ENCODE measurements at regions not wholly inside any gene's neighbourhood (a gene's known extent, or its start where the extent isn't known, plus 50 kb on each side); places are given as distances from the start of the nearest gene placed in this dataset.

DNA sequence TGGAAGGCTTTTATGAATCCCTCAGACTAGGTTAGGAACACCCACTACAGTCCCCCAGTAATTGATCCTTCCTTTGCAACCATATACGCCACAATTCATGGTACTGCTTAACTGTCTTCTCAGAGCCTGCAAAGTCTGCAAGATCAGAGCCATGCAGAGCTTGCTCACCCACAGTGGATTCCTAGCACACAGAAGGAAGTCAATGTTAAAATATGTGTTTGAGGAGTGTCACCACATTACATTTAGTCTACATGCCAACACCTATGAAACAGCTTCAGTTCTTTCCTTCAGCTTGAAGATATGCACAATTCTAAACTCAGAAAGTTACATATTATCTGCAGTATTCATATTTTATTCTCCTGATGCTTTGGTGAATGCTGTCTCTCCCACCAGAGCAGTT is 138.5 kb downstream of the NDUFA12 start:
- Histone ChIP-seq H3K27me3 (no peaks in the 10 kb centered on the region), H3K9me3 (no peaks in the 10 kb centered on the region), H3K4me3 (no peak overlapping the region), H3K4me1 (no peaks in the 10 kb centered on the region), H3K27ac (no peak overlapping the region), H3K36me3 (ENCODE audit: low read depth, missing control alignments) (no peaks in the 10 kb centered on the region)
- TF ChIP-seq POLR2A (IDR thresholded peaks at IDR 0.05): no peak
- TF ChIP-seq, protein P1, sequence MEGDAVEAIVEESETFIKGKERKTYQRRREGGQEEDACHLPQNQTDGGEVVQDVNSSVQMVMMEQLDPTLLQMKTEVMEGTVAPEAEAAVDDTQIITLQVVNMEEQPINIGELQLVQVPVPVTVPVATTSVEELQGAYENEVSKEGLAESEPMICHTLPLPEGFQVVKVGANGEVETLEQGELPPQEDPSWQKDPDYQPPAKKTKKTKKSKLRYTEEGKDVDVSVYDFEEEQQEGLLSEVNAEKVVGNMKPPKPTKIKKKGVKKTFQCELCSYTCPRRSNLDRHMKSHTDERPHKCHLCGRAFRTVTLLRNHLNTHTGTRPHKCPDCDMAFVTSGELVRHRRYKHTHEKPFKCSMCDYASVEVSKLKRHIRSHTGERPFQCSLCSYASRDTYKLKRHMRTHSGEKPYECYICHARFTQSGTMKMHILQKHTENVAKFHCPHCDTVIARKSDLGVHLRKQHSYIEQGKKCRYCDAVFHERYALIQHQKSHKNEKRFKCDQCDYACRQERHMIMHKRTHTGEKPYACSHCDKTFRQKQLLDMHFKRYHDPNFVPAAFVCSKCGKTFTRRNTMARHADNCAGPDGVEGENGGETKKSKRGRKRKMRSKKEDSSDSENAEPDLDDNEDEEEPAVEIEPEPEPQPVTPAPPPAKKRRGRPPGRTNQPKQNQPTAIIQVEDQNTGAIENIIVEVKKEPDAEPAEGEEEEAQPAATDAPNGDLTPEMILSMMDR (IDR thresholded peaks at IDR 0.05): no peak
- 93% methylated on average over 1 of the region's 1 CpG; no CpG with 5 or more reads in 1 of the 2 donors for WGBS, 2 donors
- DNase-seq: no peak
- intact Hi-C loops (cut with DNase I; ENCODE audit: low total_unique reads): no loop called here

DNA sequence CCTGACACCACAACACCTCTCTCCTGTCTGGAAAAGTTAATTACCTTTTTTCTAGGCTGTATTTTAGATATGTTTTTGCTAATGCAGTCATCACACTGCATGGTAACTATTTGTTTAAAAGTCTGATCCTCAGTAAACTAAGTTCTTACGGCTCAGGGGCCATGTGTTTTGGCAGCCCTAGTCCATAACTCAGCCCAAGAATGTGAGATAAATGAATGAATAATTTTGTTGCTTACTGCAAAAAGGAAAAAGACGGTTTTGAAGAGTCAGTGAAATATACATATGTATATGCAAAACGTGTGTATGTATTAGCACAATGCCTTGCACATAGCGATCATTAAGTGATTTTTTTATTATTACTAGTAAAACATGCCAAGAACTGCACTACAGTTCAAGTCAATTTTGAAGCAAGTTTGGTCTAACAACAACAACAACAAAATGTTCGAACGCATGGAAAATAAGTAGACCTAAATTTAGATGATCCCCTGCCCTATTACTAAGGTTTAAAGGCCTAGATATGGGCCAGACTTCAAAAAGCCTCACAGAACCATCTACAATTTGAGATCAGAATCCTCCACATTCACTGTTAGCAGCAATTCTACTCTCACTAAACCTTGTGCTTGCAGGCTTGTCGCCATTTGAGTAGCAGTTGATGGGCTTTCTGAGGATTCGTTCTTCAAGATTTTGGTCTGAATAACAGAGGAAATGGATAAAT is 140.0 kb downstream of the NDUFA12 start:
- no peaks in the 10 kb centered on the region for H3K36me3 ChIP-seq (ENCODE audit: low read depth, missing control alignments)
- no peak for TF ChIP-seq POLR2A (IDR thresholded peaks at IDR 0.05)
- TF ChIP-seq, protein P1 (IDR thresholded peaks at IDR 0.05): no peak
- no peaks in the 10 kb centered on the region for H3K9me3 ChIP-seq
- no peak overlapping the region for H3K27ac ChIP-seq
- H3K27me3 ChIP-seq: no peaks in the 10 kb centered on the region
- H3K4me1 ChIP-seq: no peaks in the 10 kb centered on the region
- no peak for DNase-seq
- 52 to 60% methylated on average over 8 of the region's 8 CpGs for WGBS, 2 donors
- intact Hi-C loops (cut with DNase I; ENCODE audit: low total_unique reads): no loop called here
- no peak overlapping the region for H3K4me3 ChIP-seq

DNA sequence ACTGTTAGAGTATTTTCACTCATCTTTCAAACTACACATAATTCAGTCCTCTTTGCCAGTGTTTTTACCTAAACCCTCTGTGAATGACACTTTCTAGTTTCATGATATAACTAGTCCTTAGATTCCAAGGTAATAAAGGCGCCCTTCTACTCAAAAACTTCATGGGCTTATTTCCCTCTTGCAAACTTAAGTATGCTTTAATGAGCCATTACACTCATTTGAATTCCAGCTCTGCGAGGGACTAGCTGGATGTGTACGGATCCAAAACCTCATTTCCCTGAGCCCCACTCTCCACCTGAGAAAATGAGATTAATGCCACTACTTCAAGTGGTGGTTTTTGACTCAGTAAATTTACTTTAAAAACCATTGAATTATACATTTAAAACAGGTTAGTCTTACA is 141.1 kb downstream of the NDUFA12 start:
- DNase-seq: no peak
- intact Hi-C loops (cut with DNase I; ENCODE audit: low total_unique reads): no loop called here
- Histone ChIP-seq H3K9me3 (no peaks in the 10 kb centered on the region), H3K27ac (no peak overlapping the region), H3K27me3 (no peaks in the 10 kb centered on the region), H3K36me3 (ENCODE audit: low read depth, missing control alignments) (no peaks in the 10 kb centered on the region), H3K4me1 (no peaks in the 10 kb centered on the region), H3K4me3 (no peak overlapping the region)
- TF ChIP-seq, protein P1 (IDR thresholded peaks at IDR 0.05): no peak
- TF ChIP-seq POLR2A (IDR thresholded peaks at IDR 0.05): no peak
- 88 to 99% methylated on average over 3 of the region's 3 CpGs for WGBS, 2 donors

DNA sequence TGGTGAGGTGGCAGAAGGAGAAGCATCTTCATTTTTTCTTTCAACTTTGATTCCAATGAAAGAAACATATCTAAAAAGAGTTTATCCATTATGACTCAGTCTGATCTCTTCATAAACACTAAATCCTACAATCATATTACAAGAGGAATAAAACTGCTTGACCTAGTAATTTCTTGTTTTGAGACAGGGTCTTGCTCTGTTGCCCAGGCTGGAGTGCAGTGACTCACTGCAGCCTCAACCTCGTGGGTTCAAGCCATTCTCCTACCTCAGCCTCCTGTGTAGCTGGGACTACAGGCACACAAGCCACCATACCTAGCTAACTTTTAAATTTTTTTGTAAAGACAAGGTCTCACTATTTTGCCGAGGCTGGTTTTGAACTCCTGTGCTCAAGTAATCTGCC is 147.2 kb downstream of the NDUFA12 start:
- Histone ChIP-seq H3K9me3 (no peaks in the 10 kb centered on the region), H3K36me3 (ENCODE audit: low read depth, missing control alignments) (no peaks in the 10 kb centered on the region), H3K27ac (no peak overlapping the region), H3K4me1 (no peaks in the 10 kb centered on the region), H3K27me3 (no peaks in the 10 kb centered on the region), H3K4me3 (no peak overlapping the region)
- no peak for TF ChIP-seq POLR2A (IDR thresholded peaks at IDR 0.05)
- TF ChIP-seq, protein P1 (IDR thresholded peaks at IDR 0.05): no peak
- intact Hi-C loops (cut with DNase I; ENCODE audit: low total_unique reads): no loop called here
- DNase-seq: no peak
- WGBS, 2 donors: 65 to 80% methylated on average over 2 of the region's 2 CpGs

DNA sequence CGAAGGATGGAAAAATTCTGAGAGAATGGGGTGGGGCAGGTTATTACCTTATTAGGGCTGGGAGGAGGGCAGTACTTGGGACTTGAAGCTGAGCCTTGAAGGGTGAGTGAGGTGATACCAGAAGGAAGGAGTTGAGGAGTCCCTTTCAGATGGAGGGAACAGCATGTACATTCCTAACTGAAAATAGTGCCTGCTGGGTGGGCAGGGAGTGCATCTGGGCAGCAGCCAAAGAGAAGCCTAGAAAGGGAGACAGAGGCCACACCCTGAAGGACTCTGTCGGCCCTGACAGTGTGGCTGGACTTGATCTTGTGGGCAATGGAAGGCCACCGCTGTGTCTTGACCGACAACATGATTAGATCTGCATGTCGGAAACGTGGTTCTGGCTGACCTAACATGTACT is 147.6 kb downstream of the NDUFA12 start:
- 65 to 84% methylated on average over 5 to 6 of the region's 6 CpGs for WGBS, 2 donors
- Histone ChIP-seq H3K36me3 (ENCODE audit: low read depth, missing control alignments) (no peaks in the 10 kb centered on the region), H3K27ac (no peak overlapping the region), H3K9me3 (no peaks in the 10 kb centered on the region), H3K4me1 (no peaks in the 10 kb centered on the region), H3K4me3 (no peak overlapping the region), H3K27me3 (no peaks in the 10 kb centered on the region)
- intact Hi-C loops (cut with DNase I; ENCODE audit: low total_unique reads): no loop called here
- DNase-seq: no peak
- no peak for TF ChIP-seq POLR2A (IDR thresholded peaks at IDR 0.05)
- TF ChIP-seq, protein P1 (IDR thresholded peaks at IDR 0.05): no peak

Data from testis (tissue), 2 donors.